Hematopoietic multipotent progenitor cell treated with erythropoietin and hydrocortisone succinate and interleukin-3 and kit ligand, for 8 days (in vitro differentiated cells): ENCODE measurements at regions not wholly inside any gene's neighbourhood (a gene's known extent, or its start where the extent isn't known, plus 50 kb on each side); places are given as distances from the start of the nearest gene placed in this dataset.
"Not testable (repeated sequence)": the region's sequence is repeated elsewhere in the genome, so short reads cannot be mapped to it uniquely, and the experiment has no call there.

Experiments
- DNase-seq: peaks from one replicate; pipeline ENCODE4 v3.0.0-alpha.2; 2015

DNA sequence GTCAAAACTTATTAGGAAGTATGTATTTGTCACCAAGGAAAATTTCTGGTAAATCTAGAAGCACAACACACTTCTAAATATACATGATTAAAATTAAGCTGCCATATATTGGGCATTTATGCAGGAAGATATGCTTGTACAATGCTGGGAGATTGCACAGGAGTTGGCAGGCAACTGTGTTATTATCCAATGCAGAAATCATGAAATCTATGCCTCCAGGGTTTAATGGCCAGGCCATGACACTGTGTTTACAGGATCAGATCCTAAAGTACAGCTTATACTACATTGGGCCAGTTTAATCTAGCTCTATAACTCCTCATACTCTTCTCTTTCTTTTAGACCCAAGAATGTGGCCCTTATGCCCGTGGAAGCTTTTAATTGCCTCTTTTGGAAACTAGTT, 391.4 kb upstream of the DPH6 start:
- no peak for DNase-seq

DNA sequence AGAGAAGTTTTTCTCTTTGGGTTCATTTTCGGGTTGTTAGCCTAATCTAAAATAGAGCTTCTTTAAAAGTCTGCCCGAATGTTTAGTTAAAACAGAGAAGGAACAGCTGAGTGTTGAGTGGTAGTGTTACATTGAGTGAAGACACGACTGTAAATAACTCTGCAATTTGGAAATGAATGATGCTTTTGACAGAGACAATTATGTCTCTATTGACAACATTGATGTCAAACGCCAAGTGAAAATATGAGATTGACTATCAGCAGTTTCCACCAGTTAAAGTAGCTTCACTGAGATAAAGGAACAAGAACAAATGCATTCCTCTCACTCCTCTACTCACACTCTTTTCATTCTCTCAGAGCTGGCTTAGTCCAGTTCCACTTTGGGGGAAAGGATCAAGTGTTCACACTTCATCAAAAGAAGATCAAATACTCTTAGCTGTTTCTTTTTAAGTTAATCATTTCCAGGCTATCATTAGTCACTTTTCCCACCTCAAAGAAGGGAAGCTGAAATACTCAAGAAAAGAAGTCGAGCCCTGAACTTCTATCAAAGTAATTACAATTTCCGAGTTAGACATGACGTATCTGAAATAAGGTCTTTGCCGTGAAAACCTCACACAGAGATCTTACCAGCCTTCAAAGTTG, 399.1 kb upstream of the DPH6 start:
- DNase-seq = no peak

DNA sequence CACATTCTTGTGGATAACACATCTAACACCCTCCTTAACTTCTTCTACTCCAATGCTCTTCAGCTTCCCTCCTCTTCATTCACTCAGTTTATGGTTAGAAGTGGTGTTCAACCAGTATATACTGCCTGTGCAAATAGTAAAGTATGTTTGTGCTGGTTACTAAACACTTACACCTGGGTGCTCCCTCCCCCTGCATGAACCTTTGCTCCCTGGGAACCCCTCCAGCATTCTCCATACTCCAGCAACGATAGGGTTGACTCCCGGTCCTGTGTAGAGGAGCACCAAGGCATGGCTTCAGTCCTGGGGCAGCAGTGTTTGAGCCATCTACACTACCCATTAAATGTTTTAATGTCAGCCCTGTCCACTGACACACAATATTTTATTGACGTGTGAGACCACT, 407.5 kb upstream of the DPH6 start:
- no peak for DNase-seq

GRCh38 chr15:35956056-35956455, 410.1 kb upstream of the DPH6 start:
- DNase-seq = no peak

DNA sequence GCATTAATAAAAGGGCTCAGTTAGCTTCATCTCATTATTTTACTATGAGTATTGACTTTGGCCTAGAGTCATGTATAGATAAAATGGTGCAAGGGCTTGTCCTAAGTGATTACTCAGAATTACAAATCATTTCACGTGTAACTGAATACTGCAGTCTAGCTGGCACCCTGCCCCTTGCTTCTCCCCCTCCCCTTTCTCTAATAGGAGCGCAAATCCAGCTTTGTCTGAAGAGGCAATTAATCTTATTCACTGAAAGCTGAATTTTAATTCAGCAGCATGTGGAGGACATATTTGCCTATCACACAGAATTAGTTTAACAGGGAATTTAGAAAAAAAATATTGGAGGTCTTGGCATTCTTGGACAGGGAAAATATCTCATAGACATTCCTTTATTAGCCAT, 412.1 kb upstream of the DPH6 start:
- DNase-seq = no peak

DNA sequence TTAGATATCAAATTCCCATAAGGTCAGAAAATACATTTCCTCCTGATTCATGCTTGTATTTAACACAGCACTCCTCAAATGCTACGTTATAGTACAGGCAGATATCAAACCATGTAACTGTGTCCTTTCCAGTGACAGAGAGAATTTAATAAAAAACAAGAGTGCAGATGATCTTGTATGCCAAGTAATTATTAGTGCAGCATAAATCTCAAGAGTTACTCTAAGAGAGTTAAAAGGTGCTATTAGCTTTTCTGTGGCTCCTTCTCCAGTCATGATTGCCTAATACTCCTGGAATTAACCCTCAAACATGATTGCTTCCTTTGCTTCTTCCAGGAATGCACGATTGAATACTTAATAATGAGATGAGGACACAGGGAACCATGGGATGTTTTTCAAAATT, 413.0 kb upstream of the DPH6 start:
- no peak for DNase-seq

GRCh38 chr15:35963326-35963725, 417.4 kb upstream of the DPH6 start:
- no peak for DNase-seq

DNA sequence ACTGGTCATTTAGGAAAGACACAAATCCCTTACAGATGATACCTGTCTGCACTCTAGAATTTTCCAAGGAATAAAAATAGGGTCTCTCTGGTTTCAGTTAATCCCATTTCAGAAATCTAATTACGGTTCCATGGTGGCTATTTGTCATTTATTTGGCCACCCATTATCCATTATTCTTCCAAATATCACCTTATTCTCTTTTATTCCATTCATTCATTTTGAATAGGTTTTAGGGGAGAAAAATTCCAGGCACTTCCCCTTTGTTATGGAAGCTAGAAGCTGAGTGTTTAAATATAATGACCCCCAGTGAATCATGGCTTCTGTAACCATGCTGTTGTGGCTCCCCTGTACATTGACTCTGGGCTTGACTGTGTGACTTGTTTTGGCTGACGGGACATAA, 420.8 kb upstream of the DPH6 start:
- no peak for DNase-seq

- not testable (repeated sequence) for DNase-seq
Measured at GRCh38 chr15:35967968-35968367, 422.0 kb upstream of the DPH6 start.

DNA sequence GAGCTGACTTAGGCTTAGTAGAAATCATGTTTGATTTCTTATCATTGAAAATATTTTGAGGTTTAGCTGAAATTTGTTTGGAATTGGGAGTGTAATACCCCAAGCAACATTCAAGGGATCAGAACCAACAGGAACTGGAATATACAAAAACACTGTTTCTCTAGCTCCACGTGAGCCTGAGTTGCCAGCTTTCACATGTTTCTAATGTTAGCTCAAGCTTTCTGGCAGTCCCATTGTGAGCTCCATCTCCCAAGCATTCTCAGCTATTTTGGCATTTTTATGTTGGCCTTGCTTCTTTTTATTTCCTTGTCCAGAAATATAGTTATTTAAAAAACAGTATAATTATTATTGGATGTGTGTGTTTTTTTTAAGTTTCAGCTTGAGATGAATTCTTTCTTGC, 427.1 kb upstream of the DPH6 start:
- no peak for DNase-seq

- no peak for DNase-seq
Measured at GRCh38 chr15:35974052-35974451, 428.1 kb upstream of the DPH6 start.

- DNase-seq = no peak
Measured at GRCh38 chr15:35975941-35976340, 430.0 kb upstream of the DPH6 start.

- DNase-seq = no peak
Measured at GRCh38 chr15:35979608-35980007, 433.6 kb upstream of the DPH6 start.

DNA sequence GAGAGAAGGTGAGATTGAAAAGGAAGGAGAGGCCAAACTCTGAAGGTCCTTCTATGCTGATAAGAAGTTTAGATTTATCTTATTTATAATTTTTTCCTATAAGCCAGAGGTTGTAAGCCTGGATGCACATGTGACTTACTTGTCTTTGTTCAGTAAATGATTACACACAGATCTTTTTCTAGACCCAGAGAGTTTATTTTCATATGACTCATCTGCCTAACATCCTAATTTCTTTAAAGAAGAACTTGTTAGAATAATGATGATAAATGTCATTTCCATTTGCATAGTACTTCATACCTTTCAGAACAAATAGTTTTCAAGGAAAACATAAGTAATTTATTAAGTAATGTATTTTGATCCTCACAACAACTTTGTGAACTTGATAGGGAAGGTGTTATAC, 434.8 kb upstream of the DPH6 start:
- DNase-seq = no peak

GRCh38 chr15:35986191-35986721, 440.3 kb upstream of the DPH6 start:
- no peak for DNase-seq

DNA sequence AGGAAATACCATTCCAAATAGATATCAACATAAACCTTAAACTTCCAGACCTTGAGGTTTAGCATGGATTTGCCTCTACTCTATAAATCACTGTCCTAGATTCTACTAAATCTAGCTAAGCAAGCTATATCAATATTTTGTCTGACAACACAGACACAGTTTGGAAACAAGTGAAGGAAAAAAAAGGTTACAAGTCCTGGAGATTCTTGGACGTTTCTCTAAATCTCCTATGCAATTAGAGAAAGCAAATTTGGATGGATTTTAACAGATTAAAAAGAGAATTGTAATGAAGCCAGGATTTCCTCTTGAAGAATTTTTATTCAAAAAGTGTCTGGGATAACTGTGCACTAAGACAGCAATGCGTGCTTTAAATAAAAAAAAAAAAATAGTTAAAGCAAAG, 441.1 kb upstream of the DPH6 start:
- no peak for DNase-seq

- no peak for DNase-seq
Measured at GRCh38 chr15:35991386-35991785, 445.4 kb upstream of the DPH6 start.

DNA sequence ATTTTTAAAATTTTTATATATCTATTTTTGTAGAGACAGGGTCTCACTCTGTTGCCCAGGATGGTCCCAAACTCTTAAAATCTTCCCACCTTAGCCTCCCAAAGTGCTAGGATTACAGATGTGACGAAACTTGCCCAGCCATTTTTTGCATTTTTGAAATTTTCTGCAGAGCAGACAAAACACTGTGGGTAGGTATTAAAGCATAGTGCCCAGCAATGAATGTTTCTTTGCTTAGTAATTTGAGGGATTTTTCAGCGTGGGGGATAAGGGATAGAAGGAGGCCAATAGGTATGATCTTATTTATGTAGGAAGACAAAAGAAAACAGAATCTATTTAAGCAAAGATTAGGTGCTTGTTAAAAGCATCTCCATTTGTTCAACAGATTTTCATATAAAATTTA, 446.8 kb upstream of the DPH6 start:
- DNase-seq = no peak

DNA sequence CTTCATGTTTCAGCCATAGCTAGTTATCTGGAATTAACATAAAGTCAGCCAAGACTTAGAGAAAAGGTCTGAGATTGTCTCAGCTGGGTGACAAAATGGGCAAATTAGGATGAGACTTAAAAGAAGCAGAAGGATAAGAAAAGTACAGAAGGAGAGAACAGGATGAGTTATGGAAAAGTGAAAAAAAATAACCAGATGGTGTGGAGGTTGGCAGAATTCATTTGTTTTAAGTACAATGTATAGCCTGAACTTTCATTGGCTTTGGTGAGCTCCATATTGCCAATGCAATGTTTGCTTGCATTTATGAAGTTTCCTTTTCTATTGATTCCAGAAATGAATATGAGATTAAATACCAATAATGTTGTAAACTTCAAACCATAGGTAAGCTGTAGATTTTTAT, 447.2 kb upstream of the DPH6 start:
- DNase-seq = no peak

DNA sequence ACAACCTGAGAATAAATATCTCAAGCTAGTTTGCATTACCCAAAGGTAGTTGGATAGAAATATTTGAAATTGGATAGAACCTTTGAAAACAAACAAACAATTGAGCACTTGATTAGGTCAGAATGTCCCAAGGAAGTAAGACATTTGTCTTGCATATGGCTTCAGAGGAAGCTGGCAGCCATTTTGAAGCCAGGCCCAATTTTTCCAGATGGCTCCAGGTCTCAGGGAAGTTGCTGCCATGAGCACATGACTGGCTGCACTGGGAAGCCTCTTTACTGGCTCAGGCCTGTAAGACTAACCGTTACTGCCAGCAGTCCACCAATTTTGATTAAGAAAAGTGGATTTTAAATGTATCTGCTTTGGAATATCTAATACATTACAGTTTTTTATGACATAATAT, 448.9 kb upstream of the DPH6 start:
- no peak for DNase-seq

- DNase-seq = no peak
Measured at GRCh38 chr15:35998663-35999602, 453.0 kb upstream of the DPH6 start.

GRCh38 chr15:36004891-36005490, 459.0 kb upstream of the DPH6 start:
- DNase-seq = no peak

- no peak for DNase-seq
Measured at GRCh38 chr15:36005542-36005941, 459.6 kb upstream of the DPH6 start.

DNA sequence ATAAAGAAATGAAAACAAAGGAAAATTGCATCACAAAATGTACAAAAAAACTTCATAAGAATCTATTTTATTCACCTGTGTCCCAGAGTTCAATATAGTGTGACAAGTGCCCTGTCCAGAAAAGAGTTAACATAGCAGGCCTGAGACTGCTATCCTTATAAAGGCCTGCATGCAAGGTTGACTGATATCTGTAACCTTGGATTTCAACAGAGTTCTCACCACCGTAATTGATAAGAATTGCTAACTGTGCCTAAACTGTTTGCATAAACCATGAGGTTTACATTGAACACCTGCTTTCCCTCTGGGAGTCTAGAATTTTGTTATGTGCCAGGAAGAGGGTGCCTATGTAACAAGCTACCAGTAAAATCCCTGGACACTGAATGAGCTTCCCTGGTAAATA, 461.7 kb upstream of the DPH6 start:
- DNase-seq = no peak
